ENCODE measurements at regions not wholly inside any gene's neighbourhood (a gene's known extent, or its start where the extent isn't known, plus 50 kb on each side); places are given as distances from the start of the nearest gene placed in this dataset.

GRCh38 chr11:29934115-29934638 lies 82.7 kb downstream of the KCNA4 start:
- TF ChIP-seq CTCF (tag by site-specific recombination; IDR thresholded peaks at IDR 0.05) (no peak), KLF17 (tag by site-specific recombination; IDR thresholded peaks at IDR 0.05) (no peak), ZNF335 (tag by site-specific recombination; conservative IDR thresholded peaks at IDR 0.05) (no peak), PRDM4 (tag by site-specific recombination; IDR thresholded peaks at IDR 0.05) (no peak), ZNF274 (IDR thresholded peaks at IDR 0.05; ENCODE audit: low read length) (no peak), ZNF274 (tag by site-specific recombination; IDR thresholded peaks at IDR 0.05; ENCODE audit: borderline replicate concordance) (no peak), ZNF341 (tag by site-specific recombination; IDR thresholded peaks at IDR 0.05; ENCODE audit: low read depth) (no peak), ZNF776 (tag by site-specific recombination; IDR thresholded peaks at IDR 0.05; ENCODE audit: borderline replicate concordance) (no peak), ZNF843 (tag by site-specific recombination; IDR thresholded peaks at IDR 0.05) (no peak), ZNF629 (tag by site-specific recombination; IDR thresholded peaks at IDR 0.05) (no peak), ZEB2 (tag by site-specific recombination; IDR thresholded peaks at IDR 0.05) (no peak), ZNF585B (tag by site-specific recombination; IDR thresholded peaks at IDR 0.05) (no peak)
